ENCODE measurements at regions not wholly inside any gene's neighbourhood (a gene's known extent, or its start where the extent isn't known, plus 50 kb on each side); places are given as distances from the start of the nearest gene placed in this dataset.
A peak's percentile ranks its signal among the peaks of the same experiment; 100 is the strongest.

DNA sequence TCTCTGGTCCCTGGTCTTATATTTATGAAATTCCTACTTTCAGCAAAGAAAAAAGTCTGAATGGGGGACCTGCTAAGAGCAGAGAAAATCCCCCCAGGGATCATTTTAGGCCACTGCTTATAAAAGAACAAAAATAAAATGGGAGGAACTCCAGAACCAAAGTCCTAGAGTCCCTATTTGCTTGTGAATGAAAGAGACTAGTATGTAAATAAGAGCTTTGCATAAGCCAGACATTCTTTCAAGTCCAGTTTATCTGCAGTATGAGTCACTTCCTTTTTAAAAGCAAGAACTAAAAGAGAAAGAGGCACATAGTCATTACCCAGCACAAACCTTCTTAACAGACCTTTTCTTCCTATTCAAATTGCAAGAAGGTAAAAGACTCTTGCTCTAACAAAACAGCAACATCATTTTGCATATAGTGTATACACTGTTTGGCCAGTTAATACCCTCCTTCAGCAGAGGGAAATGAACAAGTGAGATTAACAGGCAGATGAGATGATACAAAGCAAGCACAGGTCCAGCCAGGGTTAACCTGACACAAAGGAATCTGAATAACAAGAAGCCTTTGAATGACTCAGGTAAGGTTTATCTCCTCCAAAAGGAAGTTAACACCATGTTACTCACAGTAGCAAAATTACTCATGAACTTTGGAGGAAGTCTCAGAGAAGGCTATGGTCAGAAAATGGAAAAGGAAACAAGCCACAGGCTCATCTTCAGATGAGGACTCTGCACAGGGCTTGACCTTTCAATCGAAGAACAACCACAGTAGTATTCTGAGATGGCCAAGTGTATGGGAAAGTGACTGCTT is 87.3 kb downstream of the PHLDA1 start (continued):
- no peak for TF ChIP-seq ZBTB8A (IDR thresholded peaks at IDR 0.05; ENCODE audit: partially characterized antibody)
- no peak for TF ChIP-seq SP1 (CRISPR knock-in tag; IDR thresholded peaks at IDR 0.05)
- TF ChIP-seq ZNF140 (CRISPR knock-in tag; IDR thresholded peaks at IDR 0.05) = no peak
- TF ChIP-seq FOXA3 (CRISPR knock-in tag; conservative IDR thresholded peaks at IDR 0.05 in 1 of 2, IDR thresholded peaks at IDR 0.05 in 1 of 2) = peak; percentile 78 to 79
- peak; percentile 7; the same call in 1 of the 2 replicates for TF ChIP-seq ZNF24 (IDR thresholded peaks at IDR 0.05)
- no peak for TF ChIP-seq MCM7 (IDR thresholded peaks at IDR 0.05)
- peak; percentile 91 for TF ChIP-seq ZEB2 (IDR thresholded peaks at IDR 0.05)
- peak; percentile 26 for TF ChIP-seq TBP (optimal IDR thresholded peaks at IDR 0.05; ENCODE audit: low read depth, low read length)
- TF ChIP-seq TAL1 (IDR thresholded peaks at IDR 0.05) = peak; percentile 19; the same call in 1 of the 2 replicates
- no peak for TF ChIP-seq RAD51 (IDR thresholded peaks at IDR 0.05; ENCODE audit: borderline replicate concordance, low read depth)
- TF ChIP-seq, protein P1, sequence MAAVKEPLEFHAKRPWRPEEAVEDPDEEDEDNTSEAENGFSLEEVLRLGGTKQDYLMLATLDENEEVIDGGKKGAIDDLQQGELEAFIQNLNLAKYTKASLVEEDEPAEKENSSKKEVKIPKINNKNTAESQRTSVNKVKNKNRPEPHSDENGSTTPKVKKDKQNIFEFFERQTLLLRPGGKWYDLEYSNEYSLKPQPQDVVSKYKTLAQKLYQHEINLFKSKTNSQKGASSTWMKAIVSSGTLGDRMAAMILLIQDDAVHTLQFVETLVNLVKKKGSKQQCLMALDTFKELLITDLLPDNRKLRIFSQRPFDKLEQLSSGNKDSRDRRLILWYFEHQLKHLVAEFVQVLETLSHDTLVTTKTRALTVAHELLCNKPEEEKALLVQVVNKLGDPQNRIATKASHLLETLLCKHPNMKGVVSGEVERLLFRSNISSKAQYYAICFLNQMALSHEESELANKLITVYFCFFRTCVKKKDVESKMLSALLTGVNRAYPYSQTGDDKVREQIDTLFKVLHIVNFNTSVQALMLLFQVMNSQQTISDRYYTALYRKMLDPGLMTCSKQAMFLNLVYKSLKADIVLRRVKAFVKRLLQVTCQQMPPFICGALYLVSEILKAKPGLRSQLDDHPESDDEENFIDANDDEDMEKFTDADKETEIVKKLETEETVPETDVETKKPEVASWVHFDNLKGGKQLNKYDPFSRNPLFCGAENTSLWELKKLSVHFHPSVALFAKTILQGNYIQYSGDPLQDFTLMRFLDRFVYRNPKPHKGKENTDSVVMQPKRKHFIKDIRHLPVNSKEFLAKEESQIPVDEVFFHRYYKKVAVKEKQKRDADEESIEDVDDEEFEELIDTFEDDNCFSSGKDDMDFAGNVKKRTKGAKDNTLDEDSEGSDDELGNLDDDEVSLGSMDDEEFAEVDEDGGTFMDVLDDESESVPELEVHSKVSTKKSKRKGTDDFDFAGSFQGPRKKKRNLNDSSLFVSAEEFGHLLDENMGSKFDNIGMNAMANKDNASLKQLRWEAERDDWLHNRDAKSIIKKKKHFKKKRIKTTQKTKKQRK (IDR thresholded peaks at IDR 0.05; ENCODE audit: borderline replicate concordance, low read depth, low read length) = no peak
- TF ChIP-seq ZZZ3 (IDR thresholded peaks at IDR 0.05) = no peak
- 0 out of 2 replicates have a peak, but pooled peaks have one; percentile 42 for TF ChIP-seq NCOR1 (IDR thresholded peaks at IDR 0.05)
- peak; percentile 55; the same call in 1 of the 2 replicates for TF ChIP-seq ATF7 (IDR thresholded peaks at IDR 0.05)
- peak; percentile 97 for TF ChIP-seq DPF2 (IDR thresholded peaks at IDR 0.05)
- TF ChIP-seq VEZF1 (CRISPR knock-in tag; IDR thresholded peaks at IDR 0.05) = no peak; the same call in 1 of the 2 replicates
- 0 out of 2 replicates have a peak, but pooled peaks have one; percentile 23 for TF ChIP-seq CREM (IDR thresholded peaks at IDR 0.05; ENCODE audit: low read depth)
- TF ChIP-seq ZNF589 (CRISPR knock-in tag; IDR thresholded peaks at IDR 0.05; ENCODE audit: low read depth) = peak; percentile 66
- TF ChIP-seq ZNF79 (CRISPR knock-in tag; IDR thresholded peaks at IDR 0.05; ENCODE audit: low read depth) = no peak
- no peak for TF ChIP-seq ZFPM2 (CRISPR knock-in tag; IDR thresholded peaks at IDR 0.05)
- TF ChIP-seq ZC3H11A (IDR thresholded peaks at IDR 0.05; ENCODE audit: low read depth, low read length) = no peak
- peak; percentile 66 for TF ChIP-seq RBBP5 (IDR thresholded peaks at IDR 0.05; ENCODE audit: borderline replicate concordance, insufficient read depth, low read length, poor library complexity, severe bottlenecking)
- no peak for TF ChIP-seq HNRNPH1 (optimal IDR thresholded peaks at IDR 0.05; ENCODE audit: low read depth, low read length)
- TF ChIP-seq RAD21 (CRISPR knock-in tag; conservative IDR thresholded peaks at IDR 0.05 in 1 of 2, IDR thresholded peaks at IDR 0.05 in 1 of 2) = peak; percentile 7 to 23; a peak in 1 of 4 replicates
- peak; percentile 98 for TF ChIP-seq FOSL1 (tag; conservative IDR thresholded peaks at IDR 0.05)
- no peak for TF ChIP-seq PHF21A (IDR thresholded peaks at IDR 0.05; ENCODE audit: borderline replicate concordance, low read depth)
- peak in 1 of 2 experiments; percentile 68; a peak in 1 of 4 replicates for TF ChIP-seq TRIM24 (IDR thresholded peaks at IDR 0.05)
